Ishikawa (cell line): ENCODE measurements at regions not wholly inside any gene's neighbourhood (a gene's known extent, or its start where the extent isn't known, plus 50 kb on each side); places are given as distances from the start of the nearest gene placed in this dataset.

Experiments used
- CEBPB ChIP-seq: IDR thresholded peaks from 2 replicates; pipeline ENCODE4 v1.6.1; 2012
- CREB1 ChIP-seq: IDR thresholded peaks from 2 replicates; pipeline ENCODE4 v1.6.1; 2012; ENCODE audit warnings: low read depth
- EGR1 ChIP-seq: IDR thresholded peaks from 2 replicates; pipeline ENCODE4 v1.6.1; 2012
- EP300 ChIP-seq: IDR thresholded peaks from 2 replicates; pipeline ENCODE4 v1.6.1; 2012; ENCODE audit warnings: borderline replicate concordance
- FOXM1 ChIP-seq: IDR thresholded peaks from 2 replicates; pipeline ENCODE4 v1.6.1; 2012; ENCODE audit warnings: low read depth, borderline replicate concordance
- MAX ChIP-seq: IDR thresholded peaks from 2 replicates; pipeline ENCODE4 v1.6.1; 2012
- NFIC ChIP-seq: IDR thresholded peaks from 2 replicates; pipeline ENCODE4 v1.6.1; 2012
- RAD21 ChIP-seq: IDR thresholded peaks from 2 replicates; pipeline ENCODE4 v1.6.1; 2012; ENCODE audit warnings: low read depth
- REST ChIP-seq: IDR thresholded peaks from 2 replicates; pipeline ENCODE4 v1.6.1; 2012; ENCODE audit warnings: low read depth, mild to moderate bottlenecking
- TAF1 ChIP-seq: IDR thresholded peaks from 2 replicates; pipeline ENCODE4 v1.6.1; 2012; ENCODE audit warnings: low read depth, mild to moderate bottlenecking
- TCF12 ChIP-seq: IDR thresholded peaks from 2 replicates; pipeline ENCODE4 v1.6.1; 2012; ENCODE audit warnings: low read depth
- TEAD4 ChIP-seq: IDR thresholded peaks from 2 replicates; pipeline ENCODE4 v1.6.1; 2012
- USF1 ChIP-seq: IDR thresholded peaks from 2 replicates; pipeline ENCODE4 v1.6.1; 2012
- YY1 ChIP-seq: IDR thresholded peaks from 2 replicates; pipeline ENCODE4 v1.6.1; 2012; ENCODE audit warnings: low read depth
- ZBTB7A ChIP-seq: IDR thresholded peaks from 2 replicates; pipeline ENCODE4 v1.6.1; 2012; ENCODE audit warnings: low read depth

- no peak for TF ChIP-seq ZBTB7A
- no peak for TF ChIP-seq NFIC
- no peak for TF ChIP-seq EP300
- no peak for TF ChIP-seq RAD21
- no peak for TF ChIP-seq MAX
- TF ChIP-seq CEBPB, result no peak
- no peak for TF ChIP-seq YY1
- TF ChIP-seq FOXM1, result no peak
- no peak for TF ChIP-seq REST
- no peak for TF ChIP-seq CREB1
- no peak for TF ChIP-seq EGR1
- no peak for TF ChIP-seq TCF12
- no peak for TF ChIP-seq TAF1
- no peak for TF ChIP-seq USF1
- no peak for TF ChIP-seq TEAD4
These were observed 235.5 kb downstream of the TEX29 start for GRCh38 chr13:111555903-111556302.

GRCh38 chr13:111556496-111556895, 236.1 kb downstream of the TEX29 start:
- no peak for TF ChIP-seq USF1
- no peak for TF ChIP-seq NFIC
- no peak for TF ChIP-seq FOXM1
- no peak for TF ChIP-seq MAX
- TF ChIP-seq EP300, result no peak
- TF ChIP-seq EGR1, result no peak
- no peak for TF ChIP-seq CEBPB
- TF ChIP-seq REST, result no peak
- no peak for TF ChIP-seq RAD21
- TF ChIP-seq ZBTB7A, result no peak
- TF ChIP-seq TAF1, result no peak
- no peak for TF ChIP-seq CREB1
- no peak for TF ChIP-seq YY1
- no peak for TF ChIP-seq TCF12
- TF ChIP-seq TEAD4, result no peak

GRCh38 chr13:111557921-111558699, 237.7 kb downstream of the TEX29 start:
- no peak for TF ChIP-seq RAD21
- no peak for TF ChIP-seq TCF12
- no peak for TF ChIP-seq TAF1
- TF ChIP-seq NFIC, result no peak
- TF ChIP-seq EGR1, result no peak
- TF ChIP-seq EP300, result no peak
- TF ChIP-seq CREB1, result no peak

GRCh38 chr13:111558700-111559088, 238.3 kb downstream of the TEX29 start:
- TF ChIP-seq EP300 (no peak), YY1 (no peak), TEAD4 (no peak), RAD21 (no peak), ZBTB7A (no peak)

GRCh38 chr13:111559612-111560403, 239.4 kb downstream of the TEX29 start:
- TF ChIP-seq EP300 (no peak), REST (no peak), USF1 (no peak), TAF1 (no peak), RAD21 (no peak), YY1 (no peak), TCF12 (no peak), CREB1 (no peak), EGR1 (no peak), TEAD4 (no peak), FOXM1 (no peak), NFIC (no peak), CEBPB (no peak), ZBTB7A (no peak), MAX (no peak)
